ENCODE measurements at regions not wholly inside any gene's neighbourhood (a gene's known extent, or its start where the extent isn't known, plus 50 kb on each side); places are given as distances from the start of the nearest gene placed in this dataset.

GRCh38 chr3:84835366-84835765 lies 123.4 kb upstream of the CADM2 start:
- Histone ChIP-seq H3K9me2 (replicated peaks; ENCODE audit: low read depth, low read length) (no peaks in the 10 kb centered on the region), H3K4me1 (ENCODE audit: insufficient read depth, low read length, poor library complexity, severe bottlenecking) (no peaks in the 10 kb centered on the region), H3K9me3 (ENCODE audit: insufficient read depth, low read depth, low read length) (no peaks in the 10 kb centered on the region; the same call in 1 of the 2 replicates), H3K4me2 (ENCODE audit: low read depth, low read length, poor library complexity, severe bottlenecking) (no peak overlapping the region), H3K27me3 (ENCODE audit: insufficient read depth, low read length, poor library complexity, severe bottlenecking) (no peaks in the 10 kb centered on the region), H3F3A (ENCODE audit: low read depth) (no peaks in the 10 kb centered on the region), H3K79me2 (ENCODE audit: insufficient read depth, low read length) (no peaks in the 10 kb centered on the region), H4K20me1 (ENCODE audit: insufficient read depth, low read length, poor library complexity, severe bottlenecking) (no peaks in the 10 kb centered on the region), H2AFZ (ENCODE audit: low read length) (no peak overlapping the region), H3K9ac (ENCODE audit: low read depth, low read length, poor library complexity, severe bottlenecking) (no peak overlapping the region), H3K4me3 (ENCODE audit: low read length, poor library complexity, severe bottlenecking) (no peak overlapping the region), H3K36me3 (ENCODE audit: insufficient read depth, low read length) (no peaks in the 10 kb centered on the region)
- TF ChIP-seq EZH2phosphoT487 (IDR thresholded peaks at IDR 0.05; ENCODE audit: borderline replicate concordance) = no peak
- no peak for TF ChIP-seq CTCF (conservative IDR thresholded peaks at IDR 0.05; ENCODE audit: low read length)

- no peaks in the 10 kb centered on the region for H3K36me3 ChIP-seq (ENCODE audit: insufficient read depth, low read length)
- H3K9me2 ChIP-seq (replicated peaks; ENCODE audit: low read depth, low read length) = no peaks in the 10 kb centered on the region
- no peaks in the 10 kb centered on the region for H4K20me1 ChIP-seq (ENCODE audit: insufficient read depth, low read length, poor library complexity, severe bottlenecking)
- H3K4me2 ChIP-seq (ENCODE audit: low read depth, low read length, poor library complexity, severe bottlenecking) = no peak overlapping the region
- no peak overlapping the region for H3K9ac ChIP-seq (ENCODE audit: low read depth, low read length, poor library complexity, severe bottlenecking)
- no peak overlapping the region for H2AFZ ChIP-seq (ENCODE audit: low read length)
- no peaks in the 10 kb centered on the region for H3K79me2 ChIP-seq (ENCODE audit: insufficient read depth, low read length)
- H3F3A ChIP-seq (ENCODE audit: low read depth) = no peaks in the 10 kb centered on the region
- H3K27me3 ChIP-seq (ENCODE audit: insufficient read depth, low read length, poor library complexity, severe bottlenecking) = no peaks in the 10 kb centered on the region
- H3K9me3 ChIP-seq (ENCODE audit: insufficient read depth, low read depth, low read length) = no peaks in the 10 kb centered on the region; the same call in 1 of the 2 replicates
- H3K4me3 ChIP-seq (ENCODE audit: low read length, poor library complexity, severe bottlenecking) = no peak overlapping the region
- no peaks in the 10 kb centered on the region for H3K4me1 ChIP-seq (ENCODE audit: insufficient read depth, low read length, poor library complexity, severe bottlenecking)
- no peak for TF ChIP-seq CTCF (conservative IDR thresholded peaks at IDR 0.05; ENCODE audit: low read length)
Observed at GRCh38 chr3:84836961-84837360, 121.8 kb upstream of the CADM2 start.

- Histone ChIP-seq H3K9me2 (replicated peaks; ENCODE audit: low read depth, low read length) (no peaks in the 10 kb centered on the region), H3K4me1 (ENCODE audit: insufficient read depth, low read length, poor library complexity, severe bottlenecking) (no peaks in the 10 kb centered on the region), H4K20me1 (ENCODE audit: insufficient read depth, low read length, poor library complexity, severe bottlenecking) (no peaks in the 10 kb centered on the region), H3K4me2 (ENCODE audit: low read depth, low read length, poor library complexity, severe bottlenecking) (no peak overlapping the region), H2AFZ (ENCODE audit: low read length) (no peak overlapping the region), H3K27me3 (ENCODE audit: insufficient read depth, low read length, poor library complexity, severe bottlenecking) (no peaks in the 10 kb centered on the region), H3F3A (ENCODE audit: low read depth) (no peaks in the 10 kb centered on the region), H3K9ac (ENCODE audit: low read depth, low read length, poor library complexity, severe bottlenecking) (no peak overlapping the region), H3K79me2 (ENCODE audit: insufficient read depth, low read length) (no peaks in the 10 kb centered on the region), H3K36me3 (ENCODE audit: insufficient read depth, low read length) (no peaks in the 10 kb centered on the region), H3K9me3 (ENCODE audit: insufficient read depth, low read depth, low read length) (no peaks in the 10 kb centered on the region), H3K4me3 (ENCODE audit: low read length, poor library complexity, severe bottlenecking) (no peak overlapping the region)
- TF ChIP-seq EZH2phosphoT487 (IDR thresholded peaks at IDR 0.05; ENCODE audit: borderline replicate concordance) (no peak), CTCF (conservative IDR thresholded peaks at IDR 0.05; ENCODE audit: low read length) (no peak)
Observed at GRCh38 chr3:84877092-84877491, 81.7 kb upstream of the CADM2 start.
